Esophagus muscularis mucosa (tissue), 3 donors: ENCODE measurements at regions not wholly inside any gene's neighbourhood (a gene's known extent, or its start where the extent isn't known, plus 50 kb on each side); places are given as distances from the start of the nearest gene placed in this dataset.

Source experiments
- CTCF ChIP-seq, 3 experiments: fragments of 200-600 bp in 2 of 3; fragments of 450-650 bp in 1 of 3; sonication (generic) in 2 of 3; IDR thresholded peaks; one replicate each; pipeline ENCODE4 v1.5.1; 2017 to 2019; ENCODE audit warnings: antibody characterized with exemption in 3 of 3, mild to moderate bottlenecking in 2 of 3, moderate library complexity in 1 of 3
- POLR2A ChIP-seq: fragments of 450-650 bp; IDR thresholded peaks from one replicate; pipeline ENCODE4 v1.6.1; 2017; ENCODE audit warnings: antibody characterized with exemption, moderate library complexity, mild to moderate bottlenecking, low read depth
- POLR2AphosphoS5 ChIP-seq, 2 donors: sonication (generic); formaldehyde crosslinking; IDR thresholded peaks; one replicate each; pipeline ENCODE4 v1.6.1; 2017; ENCODE audit warnings: antibody characterized with exemption in 2 of 2

- no peak for TF ChIP-seq CTCF (IDR thresholded peaks at IDR 0.05)
- TF ChIP-seq POLR2AphosphoS5 (IDR thresholded peaks at IDR 0.05) = no peak
- TF ChIP-seq POLR2A = no peak
These were observed 94.0 kb upstream of the IFNGR1 start for GRCh38 chr6:137313211-137313610.
